LNCAP (cell line): ENCODE measurements at regions not wholly inside any gene's neighbourhood (a gene's known extent, or its start where the extent isn't known, plus 50 kb on each side); places are given as distances from the start of the nearest gene placed in this dataset.

Source experiments
- TF ChIP-seq, protein P1 (sequence below): fragments of 450-650 bp; IDR thresholded peaks from 2 replicates; pipeline ENCODE4 v1.5.1; 2017; ENCODE audit warnings: mild to moderate bottlenecking

DNA sequence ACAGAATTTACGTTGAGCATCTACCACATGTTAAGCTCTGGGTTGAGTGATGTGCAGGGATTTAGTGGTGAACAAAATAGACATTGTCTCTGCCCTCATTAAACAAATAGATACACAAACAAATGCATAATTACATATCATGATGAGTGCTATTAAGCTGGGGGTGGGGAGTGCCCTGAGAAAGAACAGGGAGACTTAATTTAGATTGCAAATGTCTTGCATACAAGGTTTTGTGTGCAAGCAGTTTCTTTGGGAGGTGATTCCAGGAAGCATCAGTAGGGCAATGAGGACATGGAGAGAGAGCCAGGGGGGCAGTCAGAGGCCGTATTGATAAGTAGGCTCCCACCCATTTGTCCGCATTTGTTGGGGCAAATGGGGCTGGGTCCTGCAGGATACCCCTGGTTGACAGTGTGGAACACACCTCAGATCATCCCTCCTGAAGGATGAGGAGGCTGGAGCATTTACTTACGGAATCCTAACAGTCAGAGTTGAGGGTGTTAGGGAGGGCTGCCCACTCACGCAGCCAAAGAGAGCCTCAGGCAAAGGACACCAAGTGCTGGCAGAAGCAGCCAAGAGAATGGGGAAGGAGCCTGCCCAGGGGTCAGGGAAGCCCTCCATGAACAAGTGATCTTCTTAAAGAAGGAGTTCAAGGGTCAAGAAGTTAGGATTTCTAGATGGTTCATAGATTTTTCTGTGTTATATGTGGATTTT lies 245.9 kb downstream of the BCOR start:
- TF ChIP-seq, protein P1, sequence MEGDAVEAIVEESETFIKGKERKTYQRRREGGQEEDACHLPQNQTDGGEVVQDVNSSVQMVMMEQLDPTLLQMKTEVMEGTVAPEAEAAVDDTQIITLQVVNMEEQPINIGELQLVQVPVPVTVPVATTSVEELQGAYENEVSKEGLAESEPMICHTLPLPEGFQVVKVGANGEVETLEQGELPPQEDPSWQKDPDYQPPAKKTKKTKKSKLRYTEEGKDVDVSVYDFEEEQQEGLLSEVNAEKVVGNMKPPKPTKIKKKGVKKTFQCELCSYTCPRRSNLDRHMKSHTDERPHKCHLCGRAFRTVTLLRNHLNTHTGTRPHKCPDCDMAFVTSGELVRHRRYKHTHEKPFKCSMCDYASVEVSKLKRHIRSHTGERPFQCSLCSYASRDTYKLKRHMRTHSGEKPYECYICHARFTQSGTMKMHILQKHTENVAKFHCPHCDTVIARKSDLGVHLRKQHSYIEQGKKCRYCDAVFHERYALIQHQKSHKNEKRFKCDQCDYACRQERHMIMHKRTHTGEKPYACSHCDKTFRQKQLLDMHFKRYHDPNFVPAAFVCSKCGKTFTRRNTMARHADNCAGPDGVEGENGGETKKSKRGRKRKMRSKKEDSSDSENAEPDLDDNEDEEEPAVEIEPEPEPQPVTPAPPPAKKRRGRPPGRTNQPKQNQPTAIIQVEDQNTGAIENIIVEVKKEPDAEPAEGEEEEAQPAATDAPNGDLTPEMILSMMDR, result no peak

DNA sequence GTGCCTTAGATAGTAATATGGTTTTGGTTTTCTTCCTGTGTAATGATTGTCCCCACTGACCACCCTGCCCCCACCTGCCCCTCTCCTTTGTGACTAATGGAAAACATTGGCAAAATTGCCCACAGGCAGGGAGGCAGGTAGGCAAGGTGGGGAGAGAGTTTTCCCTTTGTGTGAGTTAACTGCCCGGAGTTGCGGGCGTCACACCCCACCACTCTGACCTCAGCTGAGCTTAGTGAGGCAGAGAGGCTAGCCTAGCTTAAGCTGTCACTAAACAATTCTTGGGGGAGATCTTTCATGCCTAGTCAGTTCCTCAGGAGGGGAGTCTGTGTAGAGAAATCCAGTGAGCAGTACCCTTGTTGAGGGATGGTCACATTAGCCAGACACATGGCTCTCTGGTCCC lies 245.3 kb downstream of the BCOR start:
- TF ChIP-seq, protein P1, result no peak

DNA sequence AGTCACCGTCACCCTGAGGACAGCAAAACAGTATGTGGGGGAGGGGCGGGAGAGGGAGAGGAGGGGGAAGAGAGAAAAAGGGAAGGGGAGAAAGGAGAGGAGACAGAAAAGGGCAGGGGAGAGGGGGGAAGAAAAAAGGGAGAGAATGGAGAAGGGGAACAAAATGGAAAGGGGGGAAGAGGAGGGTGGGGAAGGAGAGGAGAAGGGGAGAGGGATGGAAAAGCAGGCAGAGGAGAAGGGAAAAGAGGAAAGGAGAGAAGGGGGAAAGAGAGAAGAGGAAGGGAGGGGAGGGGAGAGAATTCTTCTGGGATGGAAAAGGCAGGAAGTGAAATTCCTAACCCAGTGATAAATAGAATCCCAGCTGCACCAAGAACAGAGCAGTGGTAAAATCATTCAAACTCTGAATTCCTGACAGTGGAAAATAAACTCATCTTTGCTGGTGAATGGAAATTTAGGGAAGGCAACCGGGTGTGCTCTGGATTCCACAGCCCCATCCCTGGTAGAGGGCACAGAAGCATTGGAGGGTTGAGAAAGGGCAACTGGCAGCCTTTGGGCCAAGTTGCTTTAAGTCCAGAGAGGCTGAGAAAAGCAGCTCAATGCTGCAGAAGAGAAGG lies 244.2 kb downstream of the BCOR start:
- TF ChIP-seq, protein P1, result no peak

DNA sequence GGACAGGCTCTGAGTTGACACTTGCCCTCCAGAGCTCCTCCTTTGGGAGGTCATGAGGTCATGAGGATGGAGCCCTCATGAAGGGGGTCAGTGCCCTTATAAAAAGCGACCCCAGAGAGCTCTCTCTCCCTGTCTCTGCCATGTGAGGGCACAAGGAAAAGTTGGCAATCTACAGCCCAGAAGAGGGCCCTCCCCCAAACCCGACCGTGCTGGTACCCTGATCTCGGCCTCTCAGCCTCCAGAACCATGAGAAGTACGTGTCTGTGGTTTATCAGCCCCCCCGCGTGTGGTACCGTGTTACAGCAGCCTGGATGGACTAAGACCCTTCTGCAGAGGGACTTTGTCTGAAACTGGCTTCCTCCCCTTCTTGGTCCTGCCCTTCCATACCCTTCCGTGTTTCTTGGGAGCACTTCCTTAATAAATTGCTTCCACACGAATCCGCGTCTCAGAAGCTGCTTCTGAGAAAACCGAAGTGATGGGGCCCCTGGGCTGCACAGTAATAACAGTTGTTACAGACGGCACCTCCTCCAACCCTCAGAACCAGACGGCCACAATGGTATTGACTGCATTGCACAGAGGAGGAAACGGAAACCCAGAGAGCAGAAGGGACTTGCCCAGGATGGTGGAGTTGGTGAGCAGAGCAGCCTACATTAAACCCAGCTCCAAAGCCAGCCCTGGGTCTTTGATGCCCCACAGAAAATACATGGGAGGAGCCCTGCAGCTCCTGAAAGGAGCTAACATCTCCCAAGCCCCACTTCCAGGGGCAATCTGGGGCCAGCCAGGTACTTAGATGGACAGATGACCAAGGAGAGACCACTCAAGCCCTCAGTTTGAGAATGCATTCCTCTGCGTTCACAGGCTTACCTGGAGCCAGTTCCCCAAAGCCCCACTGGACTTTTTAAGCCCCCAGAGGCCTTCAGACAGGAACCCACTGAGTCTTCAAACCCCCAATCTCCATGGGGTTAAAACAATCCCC lies 242.7 kb downstream of the BCOR start:
- TF ChIP-seq, protein P1, result no peak

DNA sequence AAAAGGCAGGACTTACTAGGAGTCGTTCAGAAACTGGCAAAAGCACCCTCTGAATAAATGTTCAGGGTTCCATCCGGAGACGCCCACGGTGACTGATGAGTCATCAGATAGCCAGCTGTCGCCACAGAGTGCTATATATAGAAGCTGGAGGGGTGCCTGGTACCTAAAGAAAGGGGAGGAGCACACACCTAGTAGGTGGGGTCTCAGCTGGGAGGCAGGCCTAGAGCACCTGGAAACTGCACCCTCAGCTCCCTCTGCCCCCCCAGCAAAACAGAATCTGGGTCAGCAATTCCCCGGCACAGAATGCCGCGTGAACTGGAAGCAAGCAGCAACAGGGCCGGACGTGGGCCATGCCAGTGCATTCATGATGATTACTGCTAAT lies 242.0 kb downstream of the BCOR start:
- TF ChIP-seq, protein P1, result no peak

DNA sequence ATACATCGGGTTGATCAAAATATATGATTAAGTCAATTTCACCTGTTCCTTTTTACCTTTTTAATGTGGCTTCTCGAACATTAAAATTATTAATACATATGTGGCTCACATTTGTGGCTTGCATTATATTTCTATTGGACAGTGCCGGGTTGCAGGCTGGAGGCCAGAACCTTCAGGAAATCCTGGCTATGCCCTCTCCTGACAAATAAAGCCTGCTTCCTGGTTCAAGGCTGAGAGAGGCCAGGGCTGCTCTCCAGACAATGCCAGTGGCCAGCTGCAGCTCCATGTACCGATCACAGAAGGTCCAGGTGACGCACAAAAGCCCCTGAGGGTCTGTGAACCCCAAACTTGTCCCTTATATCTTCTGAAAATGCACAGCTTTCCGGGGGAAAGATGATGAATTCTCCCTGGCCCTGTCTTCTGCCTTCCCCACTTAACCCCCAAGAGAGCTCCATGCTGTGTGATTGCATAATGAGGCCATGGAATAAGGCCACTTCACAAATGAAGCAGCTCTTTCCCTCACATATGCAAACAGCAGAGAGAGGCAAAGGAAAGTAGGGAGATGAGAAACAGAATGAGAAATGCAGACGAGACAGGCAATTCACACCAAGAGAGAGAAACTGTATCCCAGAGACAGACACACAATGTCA lies 241.2 kb downstream of the BCOR start:
- TF ChIP-seq, protein P1, result no peak

DNA sequence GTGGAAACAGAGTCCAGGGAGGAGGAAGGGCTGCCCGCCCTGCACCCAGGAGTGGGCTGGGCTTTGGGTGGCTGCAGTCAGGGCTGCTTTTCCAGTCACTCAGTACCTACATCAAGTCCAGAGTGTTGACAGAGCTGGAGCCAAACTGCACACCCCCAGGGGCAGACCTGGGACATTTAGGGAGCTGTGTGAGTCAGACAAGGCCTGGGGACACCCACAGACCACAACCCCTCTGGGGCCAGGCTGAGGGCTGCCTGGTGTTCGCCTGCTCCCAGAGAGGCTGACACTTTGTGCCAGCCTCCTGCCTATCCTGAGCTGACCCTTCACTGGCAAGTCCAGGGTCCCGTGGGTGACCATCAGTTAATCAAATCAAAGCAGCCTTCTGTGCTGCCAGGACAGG lies 240.0 kb downstream of the BCOR start:
- TF ChIP-seq, protein P1, result no peak
